SH-SY5Y (cell line): ENCODE measurements at regions not wholly inside any gene's neighbourhood (a gene's known extent, or its start where the extent isn't known, plus 50 kb on each side); places are given as distances from the start of the nearest gene placed in this dataset.

Source experiments
- GATA2 ChIP-seq: IDR thresholded peaks from 2 replicates; pipeline ENCODE4 v1.6.1; 2011; ENCODE audit warnings: mild to moderate bottlenecking, low read depth, low read length
- GATA3 ChIP-seq: IDR thresholded peaks from 2 replicates; pipeline ENCODE4 v1.6.1; 2011; ENCODE audit warnings: low read depth, mild to moderate bottlenecking, low read length, moderate library complexity

GRCh38 chrX:121150217-121150616 is 102.8 kb downstream of the GLUD2 start:
- TF ChIP-seq GATA2 (no peak), GATA3 (no peak)
